A549 (cell line): ENCODE measurements at regions not wholly inside any gene's neighbourhood (a gene's known extent, or its start where the extent isn't known, plus 50 kb on each side); places are given as distances from the start of the nearest gene placed in this dataset.

ENCODE experiments used
- ATAC-seq, 2 experiments: fragments of 200-7000 bp in 1 of 2; fragments of >200 bp in 1 of 2; cut with Nextera tagmentation in 1 of 2; cut with Tn5 transposase in 1 of 2; 3 replicates each; pipeline versions ENCODE4 v1.8.0 to v1.9.1; 2018 to 2020; ENCODE audit warnings: mild to moderate bottlenecking in 1 of 2, moderate library complexity in 1 of 2
- CTCF ChIA-PET: fragments of 300-600 bp; sonication (Branson Sonifier 250); formaldehyde crosslinking; extraction: SDS; loops from one replicate; lab custom pipeline; 2021; ENCODE audit warnings: antibody characterized with exemption, inconsistent platforms; lab: Yijun Ruan, JAX
- POLR2A ChIA-PET: fragments of 350-600 bp; formaldehyde crosslinking; extraction: SDS; loops from one replicate; lab custom pipeline; 2021; ENCODE audit warnings: antibody characterized with exemption, inconsistent platforms; lab: Yijun Ruan, JAX
- DNase-seq, 2 experiments: peaks; one replicate each; pipeline versions ENCODE4 v3.0.0 to v3.0.0-alpha.2; 2011 to 2016; ENCODE audit warnings: low read depth in 1 of 2, low spot score in 1 of 2
- FAIRE-seq: peaks from 2 replicates; lab custom pipeline; 2011; peaks lifted over from hg19 to GRCh38; lab: Jason Lieb, UNC
- H3K27ac ChIP-seq, 2 experiments: fragments of >200 bp; sonication (Bioruptor Twin); formaldehyde crosslinking; 3 replicates each; pipeline ENCODE4 v1.5.1; 2016 to 2017
- H3K4me1 ChIP-seq: fragments of >200 bp; sonication (Bioruptor Twin); formaldehyde crosslinking; 3 replicates; pipeline ENCODE4 v1.6.1; 2016
- H3K4me2 ChIP-seq: fragments of >200 bp; sonication (Bioruptor Twin); formaldehyde crosslinking; 3 replicates; pipeline ENCODE4 v1.6.1; 2016
- H3K4me3 ChIP-seq: fragments of >200 bp; sonication (Bioruptor Twin); formaldehyde crosslinking; 3 replicates; pipeline ENCODE4 v1.5.1; 2016
- H3K9me3 ChIP-seq: fragments of >200 bp; sonication (Bioruptor Twin); formaldehyde crosslinking; 3 replicates; pipeline ENCODE4 v1.6.1; 2016
- BHLHE40 ChIP-seq: IDR thresholded peaks from 2 replicates; pipeline ENCODE4 v1.6.1; 2012; ENCODE audit warnings: low read depth, low read length, inconsistent platforms
- CBX8 ChIP-seq: fragments of 200-600 bp; sonication (generic); IDR thresholded peaks from 2 replicates; pipeline ENCODE4 v1.6.1; 2016
- CEBPB ChIP-seq, 2 experiments: fragments of >200 bp in 1 of 2; sonication (Bioruptor Twin) in 1 of 2; formaldehyde crosslinking in 1 of 2; IDR thresholded peaks; 2 replicates each; pipeline ENCODE4 v1.6.1; 2012 to 2016
- EHMT2 ChIP-seq: fragments of 200-600 bp; sonication (generic); IDR thresholded peaks from 2 replicates; pipeline ENCODE4 v1.6.1; 2016; ENCODE audit warnings: antibody characterized with exemption, low read depth, mild to moderate bottlenecking, moderate library complexity
- FOSB ChIP-seq: fragments of 250-450 bp; sonication (Bioruptor Pico); IDR thresholded peaks from 2 replicates; pipeline ENCODE4 v1.5.0; 2020; ENCODE audit warnings: mild to moderate bottlenecking, moderate library complexity
- FOXS1 ChIP-seq: fragments of 250-450 bp; sonication (Bioruptor Pico); IDR thresholded peaks from 2 replicates; pipeline ENCODE4 v1.5.0; 2020; ENCODE audit warnings: mild to moderate bottlenecking, moderate library complexity
- GATA3 ChIP-seq: IDR thresholded peaks from 2 replicates; pipeline ENCODE4 v1.6.1; 2012; ENCODE audit warnings: borderline replicate concordance
- HEYL ChIP-seq: fragments of 250-450 bp; sonication (Bioruptor Pico); IDR thresholded peaks from 2 replicates; pipeline ENCODE4 v1.8.0; 2021; ENCODE audit warnings: mild to moderate bottlenecking, moderate library complexity
- HMGXB4 ChIP-seq: fragments of 250-450 bp; sonication (Bioruptor Pico); IDR thresholded peaks from 2 replicates; pipeline ENCODE4 v1.5.0; 2021; ENCODE audit warnings: mild to moderate bottlenecking, moderate library complexity, borderline replicate concordance
- HOXA7 ChIP-seq: fragments of 250-450 bp; sonication (Bioruptor Pico); IDR thresholded peaks from 2 replicates; pipeline ENCODE4 v1.5.0; 2020; ENCODE audit warnings: mild to moderate bottlenecking, moderate library complexity
- HOXB13 ChIP-seq: fragments of 250-450 bp; sonication (Bioruptor Pico); IDR thresholded peaks from 2 replicates; pipeline ENCODE4 v1.5.0; 2020; ENCODE audit warnings: low read depth, mild to moderate bottlenecking, moderate library complexity
- HOXB5 ChIP-seq: fragments of 250-450 bp; sonication (Bioruptor Pico); IDR thresholded peaks from 2 replicates; pipeline ENCODE4 v1.5.0; 2020; ENCODE audit warnings: mild to moderate bottlenecking, moderate library complexity
- JUN ChIP-seq, 2 experiments: fragments of >200 bp; sonication (Bioruptor Twin); formaldehyde crosslinking; IDR thresholded peaks; 2 replicates in 1 of 2; 3 replicates in 1 of 2; pipeline ENCODE4 v1.6.1; 2016 to 2017
- MAFK ChIP-seq: fragments of 450-650 bp; IDR thresholded peaks from 2 replicates; pipeline ENCODE4 v1.6.1; 2014; ENCODE audit not compliant: partially characterized antibody
- NFE2L2 ChIP-seq: fragments of 150-350 bp; conservative IDR thresholded peaks from 2 replicates; pipeline ENCODE4 v1.6.1; 2014; ENCODE audit warnings: low read length
- NR3C1 ChIP-seq: fragments of >200 bp; sonication (Bioruptor Twin); formaldehyde crosslinking; IDR thresholded peaks from 3 replicates; pipeline ENCODE4 v1.6.1; 2017
- PHF8 ChIP-seq: fragments of 200-600 bp; sonication (generic); IDR thresholded peaks from 2 replicates; pipeline ENCODE4 v1.6.1; 2016; ENCODE audit warnings: low read depth, mild to moderate bottlenecking, antibody characterized with exemption, moderate library complexity, borderline replicate concordance
- RFX5 ChIP-seq: fragments of 450-650 bp; IDR thresholded peaks from 2 replicates; pipeline ENCODE4 v1.7.1; 2014; ENCODE audit warnings: antibody characterized with exemption, mild to moderate bottlenecking, moderate library complexity
- RNF2 ChIP-seq: fragments of 200-600 bp; sonication (generic); IDR thresholded peaks from 2 replicates; pipeline ENCODE4 v1.6.1; 2016; ENCODE audit warnings: low read depth, mild to moderate bottlenecking, antibody characterized with exemption, moderate library complexity, borderline replicate concordance
- SMC3 ChIP-seq: fragments of >200 bp; sonication (Bioruptor Twin); formaldehyde crosslinking; IDR thresholded peaks from 3 replicates; pipeline ENCODE4 v1.6.1; 2018; ENCODE audit warnings: inconsistent platforms
- TFCP2L1 ChIP-seq: fragments of 250-450 bp; sonication (Bioruptor Pico); IDR thresholded peaks from 2 replicates; pipeline ENCODE4 v1.5.0; 2021; ENCODE audit warnings: mild to moderate bottlenecking
- WGBS: methylation state at CpG from one replicate; pipeline ENCODE4 v1.1.6; 2017; ENCODE audit errors: missing lambda C conversion rate; 5-methylcytosine and 5-hydroxymethylcytosine counted together
- TF ChIP-seq, protein P1 (sequence below): fragments of >200 bp; sonication (Bioruptor Twin); formaldehyde crosslinking; IDR thresholded peaks from 2 replicates; pipeline ENCODE4 v1.6.1; 2016
- TF ChIP-seq, protein P2 (sequence below): fragments of >200 bp; sonication (Bioruptor Twin); formaldehyde crosslinking; IDR thresholded peaks from 3 replicates; pipeline ENCODE4 v1.6.1; 2016

DNA sequence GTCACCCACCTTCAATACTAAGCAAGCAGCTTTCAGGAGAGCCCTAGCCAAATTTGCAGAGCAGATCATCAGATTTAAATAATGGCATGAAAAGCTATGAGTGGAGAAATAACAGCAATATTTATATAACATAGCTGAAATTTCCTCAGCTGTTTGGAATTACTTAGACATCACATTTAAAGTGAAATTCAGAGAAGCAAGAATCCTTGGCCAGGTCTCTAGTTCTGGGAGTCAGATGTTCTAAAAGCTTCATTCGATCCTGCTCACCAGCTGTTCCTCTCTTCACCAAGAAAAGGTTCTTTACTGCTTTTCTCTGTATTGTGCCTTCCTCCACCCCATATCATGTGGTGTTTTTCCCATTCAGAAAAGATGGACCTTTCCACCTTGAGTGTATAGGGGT is 152.3 kb upstream of the JAG1 start:
- no peaks in the 10 kb centered on the region for H3K4me1 ChIP-seq
- TF ChIP-seq HEYL (no peak), MAFK (no peak), EHMT2 (no peak)
- TF ChIP-seq, protein P1, sequence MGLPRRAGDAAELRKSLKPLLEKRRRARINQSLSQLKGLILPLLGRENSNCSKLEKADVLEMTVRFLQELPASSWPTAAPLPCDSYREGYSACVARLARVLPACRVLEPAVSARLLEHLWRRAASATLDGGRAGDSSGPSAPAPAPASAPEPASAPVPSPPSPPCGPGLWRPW: no peak
- ChIA-PET CTCF (interaction anchor here (1.3 to 2.7 kb wide), 2 partner anchors 46 to 152 kb away, joined by 3 to 7 read pairs; partner anchors contain the start of gene JAG1), POLR2A (interaction anchor here (1.3 kb wide), 1 partner anchor 152 kb away, joined by 5 read pairs; the partner anchor contains the start of gene JAG1)
- H3K4me3 ChIP-seq: no peak overlapping the region
- no peak overlapping the region for H3K27ac ChIP-seq
- no peaks in the 10 kb centered on the region for H3K9me3 ChIP-seq
- 88% methylated on average over 1 of the region's 1 CpG for WGBS
- ATAC-seq (no peak), FAIRE-seq (no peak), DNase-seq (no peak)
- no peak overlapping the region for H3K4me2 ChIP-seq

DNA sequence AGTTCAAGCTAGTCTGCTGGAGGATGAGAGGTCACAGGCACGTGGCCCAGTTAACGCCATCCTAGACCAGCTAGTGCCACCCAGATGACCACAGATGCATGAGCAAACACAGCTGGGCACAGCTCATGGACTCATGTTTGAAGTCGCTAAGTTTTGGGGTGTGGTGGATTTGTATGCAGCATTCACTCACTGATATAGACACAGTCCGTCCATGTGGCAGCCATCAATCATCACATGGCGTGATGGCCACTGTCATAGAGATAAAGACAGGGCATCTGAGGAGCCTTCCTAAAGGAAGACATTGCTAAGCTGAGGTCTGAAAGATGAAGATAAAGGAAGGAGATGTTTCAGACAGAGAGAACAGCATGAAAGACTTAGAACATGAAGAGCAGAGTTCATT is 154.4 kb upstream of the JAG1 start:
- 74% methylated on average over 5 of the region's 5 CpGs for WGBS
- no peak for ATAC-seq
- Histone ChIP-seq H3K27ac (no peak overlapping the region), H3K4me1 (no peaks in the 10 kb centered on the region), H3K9me3 (no peaks in the 10 kb centered on the region), H3K4me3 (no peak overlapping the region), H3K4me2 (no peak overlapping the region)
- DNase-seq: no peak
- ChIA-PET CTCF (interaction anchor here (0.5 to 2.7 kb wide), 2 partner anchors 154 to 1818 kb away, joined by 3 to 7 read pairs; partner anchors contain the start of gene JAG1), POLR2A (no interaction called here)
- FAIRE-seq: peak; percentile 46
- TF ChIP-seq TFCP2L1 (CRISPR knock-in tag): no peak
- no peak for TF ChIP-seq HOXB5 (CRISPR knock-in tag)
- no peak for TF ChIP-seq NR3C1
- no peak for TF ChIP-seq RFX5
- no peak for TF ChIP-seq MAFK
- TF ChIP-seq CBX8: no peak
- no peak for TF ChIP-seq CEBPB (IDR thresholded peaks at IDR 0.05)
- no peak for TF ChIP-seq BHLHE40
- TF ChIP-seq JUN (IDR thresholded peaks at IDR 0.05): no peak
- TF ChIP-seq GATA3: no peak
- TF ChIP-seq FOXS1 (CRISPR knock-in tag): no peak
- TF ChIP-seq, protein P2, sequence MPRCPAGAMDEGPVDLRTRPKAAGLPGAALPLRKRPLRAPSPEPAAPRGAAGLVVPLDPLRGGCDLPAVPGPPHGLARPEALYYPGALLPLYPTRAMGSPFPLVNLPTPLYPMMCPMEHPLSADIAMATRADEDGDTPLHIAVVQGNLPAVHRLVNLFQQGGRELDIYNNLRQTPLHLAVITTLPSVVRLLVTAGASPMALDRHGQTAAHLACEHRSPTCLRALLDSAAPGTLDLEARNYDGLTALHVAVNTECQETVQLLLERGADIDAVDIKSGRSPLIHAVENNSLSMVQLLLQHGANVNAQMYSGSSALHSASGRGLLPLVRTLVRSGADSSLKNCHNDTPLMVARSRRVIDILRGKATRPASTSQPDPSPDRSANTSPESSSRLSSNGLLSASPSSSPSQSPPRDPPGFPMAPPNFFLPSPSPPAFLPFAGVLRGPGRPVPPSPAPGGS: no peak
- no peak for TF ChIP-seq HOXA7 (CRISPR knock-in tag)
- TF ChIP-seq, protein P1: no peak

GRCh38 chr20:10832141-10832540 is 158.3 kb upstream of the JAG1 start:
- H3K9me3 ChIP-seq: no peaks in the 10 kb centered on the region
- FAIRE-seq (peak; percentile 46), ATAC-seq (no peak), DNase-seq (no peak)
- H3K4me2 ChIP-seq: no peak overlapping the region
- no peak overlapping the region for H3K4me3 ChIP-seq
- CTCF ChIA-PET: interaction anchor here (0.9 to 1.2 kb wide), 2 partner anchors 20 to 136 kb away, joined by 3 to 4 read pairs; no protein-coding TSS in a partner anchor
- POLR2A ChIA-PET: no interaction called here
- TF ChIP-seq SMC3 (no peak), HOXB13 (CRISPR knock-in tag) (no peak), PHF8 (no peak), HOXA7 (CRISPR knock-in tag) (no peak), MAFK (no peak), RNF2 (no peak), HEYL (no peak), FOSB (CRISPR knock-in tag) (no peak), NFE2L2 (no peak), HMGXB4 (no peak)
- no peaks in the 10 kb centered on the region for H3K4me1 ChIP-seq
- H3K27ac ChIP-seq: no peak overlapping the region
